Cardiac fibroblast (primary cell): ENCODE measurements at regions not wholly inside any gene's neighbourhood (a gene's known extent, or its start where the extent isn't known, plus 50 kb on each side); places are given as distances from the start of the nearest gene placed in this dataset.
A peak's percentile ranks its signal among the peaks of the same experiment; 100 is the strongest.

Experiments used
- DNase-seq, 2 donors: peaks; one replicate each; pipeline versions ENCODE4 v3.0.0 to v3.0.0-alpha.2; 2010; ENCODE audit warnings: low read depth in 2 of 2
- H3K4me3 ChIP-seq, 2 donors: replicated peaks in 1 of 2; 1 replicate in 1 of 2; 2 replicates in 1 of 2; pipeline ENCODE4 v1.5.1; 2011; ENCODE audit warnings: low read depth in 2 of 2, low read length in 2 of 2, mild to moderate bottlenecking in 2 of 2, moderate library complexity in 1 of 2
- TF ChIP-seq, protein P1 (sequence below): IDR thresholded peaks from one replicate; pipeline ENCODE4 v1.5.1; 2011; ENCODE audit warnings: low read depth, mild to moderate bottlenecking, low read length, inconsistent platforms

DNA sequence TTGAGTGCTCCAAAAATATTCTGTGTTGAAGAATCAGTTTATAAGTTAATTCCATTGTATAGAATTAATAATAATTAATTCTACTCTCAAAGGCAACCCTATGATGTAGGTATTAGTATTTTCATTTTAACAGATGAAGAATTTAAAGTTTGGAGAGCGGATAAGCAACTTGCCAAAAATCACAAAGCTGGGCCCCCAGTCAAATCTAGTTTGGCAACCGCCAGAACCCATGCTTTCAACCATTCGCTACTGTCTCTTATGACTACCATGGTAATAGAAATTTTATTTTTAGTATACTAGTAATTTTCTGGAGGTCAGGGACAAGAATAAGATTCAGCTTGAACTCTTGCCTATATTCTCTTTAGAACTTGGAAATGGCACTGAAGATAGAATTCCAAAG is 229.8 kb downstream of the IBTK start:
- TF ChIP-seq, protein P1, sequence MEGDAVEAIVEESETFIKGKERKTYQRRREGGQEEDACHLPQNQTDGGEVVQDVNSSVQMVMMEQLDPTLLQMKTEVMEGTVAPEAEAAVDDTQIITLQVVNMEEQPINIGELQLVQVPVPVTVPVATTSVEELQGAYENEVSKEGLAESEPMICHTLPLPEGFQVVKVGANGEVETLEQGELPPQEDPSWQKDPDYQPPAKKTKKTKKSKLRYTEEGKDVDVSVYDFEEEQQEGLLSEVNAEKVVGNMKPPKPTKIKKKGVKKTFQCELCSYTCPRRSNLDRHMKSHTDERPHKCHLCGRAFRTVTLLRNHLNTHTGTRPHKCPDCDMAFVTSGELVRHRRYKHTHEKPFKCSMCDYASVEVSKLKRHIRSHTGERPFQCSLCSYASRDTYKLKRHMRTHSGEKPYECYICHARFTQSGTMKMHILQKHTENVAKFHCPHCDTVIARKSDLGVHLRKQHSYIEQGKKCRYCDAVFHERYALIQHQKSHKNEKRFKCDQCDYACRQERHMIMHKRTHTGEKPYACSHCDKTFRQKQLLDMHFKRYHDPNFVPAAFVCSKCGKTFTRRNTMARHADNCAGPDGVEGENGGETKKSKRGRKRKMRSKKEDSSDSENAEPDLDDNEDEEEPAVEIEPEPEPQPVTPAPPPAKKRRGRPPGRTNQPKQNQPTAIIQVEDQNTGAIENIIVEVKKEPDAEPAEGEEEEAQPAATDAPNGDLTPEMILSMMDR, result no peak
- peak; percentile 38 to 53 for DNase-seq
- no peak overlapping the region for H3K4me3 ChIP-seq

DNA sequence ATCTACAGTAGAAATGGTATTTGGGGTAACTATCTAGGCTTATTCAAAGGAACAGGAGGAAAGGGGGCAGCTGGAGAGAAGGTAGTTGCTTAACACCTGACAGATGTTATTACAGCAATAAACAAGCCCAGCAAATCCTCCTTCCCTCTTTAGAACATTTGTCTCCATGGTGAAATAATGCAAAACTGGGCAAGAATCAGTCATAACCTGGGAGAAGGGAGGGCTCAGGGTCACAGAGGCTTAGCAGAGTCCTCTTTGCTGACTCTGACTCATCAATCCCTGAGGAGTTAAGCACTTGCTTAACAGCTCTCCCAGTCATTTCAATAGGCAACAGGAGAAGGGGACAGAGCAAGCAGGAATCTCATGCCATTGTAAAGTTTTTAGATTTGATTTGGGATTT is 230.3 kb downstream of the IBTK start:
- H3K4me3 ChIP-seq, result no peak overlapping the region
- DNase-seq, result peak; percentile 89 to 97
- TF ChIP-seq, protein P1, result no peak

DNA sequence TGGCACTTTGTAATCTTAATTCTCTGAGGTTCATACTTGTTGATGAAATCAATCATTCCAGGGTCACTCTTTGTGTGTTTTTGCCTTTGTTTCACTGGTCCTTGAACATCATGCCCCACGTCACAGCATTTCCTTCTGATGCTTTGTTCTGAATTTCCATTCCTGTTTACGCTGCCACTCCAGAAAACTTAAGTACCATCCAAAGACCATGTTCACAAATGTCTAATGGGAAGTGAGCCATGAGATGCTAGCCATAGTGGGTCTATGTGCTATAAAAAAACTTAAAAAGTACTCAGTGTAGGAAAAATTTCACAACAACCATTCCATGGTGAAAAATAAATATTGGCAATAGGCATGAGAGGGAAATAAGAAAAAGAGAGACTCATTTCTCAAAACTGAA is 232.0 kb downstream of the IBTK start:
- TF ChIP-seq, protein P1, result no peak
- H3K4me3 ChIP-seq, result no peak overlapping the region
- DNase-seq, result no peak

DNA sequence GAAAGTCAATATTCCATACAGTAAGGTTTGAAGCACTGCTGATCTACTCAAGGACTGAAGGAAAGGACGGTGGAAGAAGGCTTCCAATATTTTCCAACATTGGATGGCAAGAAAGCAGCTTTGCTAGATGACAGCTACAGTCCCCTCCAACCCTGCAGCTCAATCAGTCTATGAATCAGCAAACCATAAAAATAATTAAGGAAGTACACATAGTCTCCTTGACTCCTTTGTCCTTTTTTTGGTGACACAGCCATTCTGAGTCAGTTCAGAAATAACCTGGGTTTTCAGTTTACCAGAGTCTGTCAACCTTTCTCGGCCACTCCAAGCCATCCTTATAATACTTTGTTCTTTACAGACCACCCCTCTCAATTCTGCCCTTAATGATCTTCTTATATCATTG is 232.5 kb downstream of the IBTK start:
- H3K4me3 ChIP-seq, result no peak overlapping the region
- peak in 1 of 2 donors; percentile 55 for DNase-seq
- TF ChIP-seq, protein P1, result no peak

DNA sequence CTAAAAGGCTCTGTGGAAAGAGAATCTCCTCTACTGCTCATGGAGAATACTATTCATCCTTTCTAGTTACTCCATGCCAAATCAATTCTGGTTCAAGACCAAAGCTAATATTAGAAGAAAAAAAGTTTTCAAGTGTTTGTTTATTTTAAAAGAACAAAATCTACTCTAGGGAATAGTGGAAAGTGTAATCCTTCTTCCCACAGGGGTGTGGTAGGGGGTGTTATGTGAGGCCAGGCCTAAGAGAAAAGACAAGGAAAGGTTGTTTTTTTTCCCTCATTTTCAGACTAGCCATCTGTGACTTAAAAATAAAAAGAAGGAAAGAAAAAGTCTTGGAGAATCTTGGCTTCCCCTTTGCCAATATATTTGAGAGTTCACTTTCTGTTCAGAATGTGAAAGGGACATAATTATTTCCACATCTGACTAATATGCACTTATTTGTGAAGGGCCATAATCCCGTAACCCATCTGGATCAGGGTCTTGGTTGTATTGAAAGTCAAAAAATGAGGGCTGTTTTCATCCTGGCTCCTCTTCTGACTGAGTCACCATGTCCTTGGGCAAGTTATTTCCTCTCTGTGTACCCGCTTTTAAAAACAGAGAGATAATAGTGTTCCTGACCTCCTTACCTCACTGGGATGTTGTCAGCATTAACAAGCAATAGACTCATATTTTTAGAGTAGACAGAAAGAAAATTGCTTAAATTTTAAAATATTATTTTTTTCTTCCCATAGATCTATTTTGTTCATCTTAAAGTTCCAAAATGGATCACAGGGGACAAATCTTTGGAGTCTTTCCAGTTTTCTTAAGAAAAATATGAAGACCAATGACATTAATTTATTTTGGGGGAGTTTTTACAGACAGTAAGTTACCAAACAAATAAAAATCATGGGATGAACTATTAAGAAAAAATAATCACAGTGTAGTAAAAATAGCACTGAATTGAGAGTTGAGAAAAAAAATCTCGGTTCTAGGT is 233.7 kb downstream of the IBTK start:
- DNase-seq, result peak; percentile 69 to 89
- TF ChIP-seq, protein P1, result no peak
- H3K4me3 ChIP-seq, result no peak overlapping the region

DNA sequence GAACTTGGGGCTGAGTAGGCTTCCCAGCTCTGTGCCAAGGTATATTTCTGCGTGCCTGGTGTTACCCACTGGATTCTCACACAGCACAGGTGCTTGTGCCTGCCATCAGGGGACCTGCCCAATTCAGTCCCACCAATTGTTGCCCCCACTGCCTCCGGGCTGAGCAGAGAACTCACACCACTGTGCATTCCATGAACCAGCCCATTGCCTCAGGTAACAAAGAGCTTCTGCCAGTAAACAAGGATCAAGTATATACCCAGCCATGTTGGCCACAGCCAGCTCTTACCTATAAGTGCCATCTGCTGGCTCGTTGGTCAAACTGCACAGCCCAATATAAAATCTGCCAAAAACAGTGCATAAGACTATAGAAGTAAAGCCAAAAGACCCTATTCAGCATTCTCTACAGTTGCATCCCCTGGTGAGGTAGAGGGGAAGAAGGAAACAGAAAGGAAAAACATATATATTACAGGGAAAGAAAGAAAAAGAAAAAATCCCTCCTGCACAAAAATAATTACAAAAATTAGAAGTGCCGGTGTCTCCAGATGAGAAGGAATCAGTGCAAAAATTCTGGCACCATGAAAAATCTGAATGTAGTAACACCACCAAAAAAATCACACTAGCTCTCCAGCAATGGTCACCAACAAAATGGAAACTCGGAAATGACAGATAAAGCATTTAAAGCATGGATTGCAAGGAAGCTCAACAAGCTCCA is 241.4 kb downstream of the IBTK start:
- no peak overlapping the region for H3K4me3 ChIP-seq
- peak; percentile 62 to 72 for DNase-seq
- TF ChIP-seq, protein P1, result peak; percentile 72
